ENCODE measurements at regions not wholly inside any gene's neighbourhood (a gene's known extent, or its start where the extent isn't known, plus 50 kb on each side); places are given as distances from the start of the nearest gene placed in this dataset.
A peak's percentile ranks its signal among the peaks of the same experiment; 100 is the strongest.

- DNase-seq, result no peak
Measured at GRCh38 chr2:61721382-61721781, 132.5 kb downstream of the FAM161A start.

GRCh38 chr2:61720911-61721310, 132.9 kb downstream of the FAM161A start:
- no peak for DNase-seq

GRCh38 chr2:61718965-61719364, 134.9 kb downstream of the FAM161A start:
- no peak for DNase-seq

GRCh38 chr2:61715506-61715905, 138.4 kb downstream of the FAM161A start:
- DNase-seq, result no peak

- DNase-seq, result no peak
Measured at GRCh38 chr2:61714210-61714609, 139.7 kb downstream of the FAM161A start.

GRCh38 chr2:61713457-61713856, 140.4 kb downstream of the FAM161A start:
- DNase-seq, result no peak

GRCh38 chr2:61712060-61712459, 141.8 kb downstream of the FAM161A start:
- DNase-seq, result no peak

GRCh38 chr2:61710711-61711110, 143.1 kb downstream of the FAM161A start:
- no peak for DNase-seq

GRCh38 chr2:61707984-61708852, 145.6 kb downstream of the FAM161A start:
- no peak for DNase-seq

- no peak for DNase-seq
Measured at GRCh38 chr2:61705625-61706024, 148.2 kb downstream of the FAM161A start.

GRCh38 chr2:61704364-61704763, 149.5 kb downstream of the FAM161A start:
- DNase-seq, result no peak

- DNase-seq, result no peak
Measured at GRCh38 chr2:61702088-61702467, 151.8 kb downstream of the FAM161A start.

- DNase-seq, result no peak
Measured at GRCh38 chr2:61700464-61700863, 153.4 kb downstream of the FAM161A start.

- DNase-seq, result peak; percentile 54
Measured at GRCh38 chr2:61694312-61695274, 156.4 kb upstream of the XPO1 start.

- no peak for DNase-seq
Measured at GRCh38 chr2:61693744-61694143, 155.6 kb upstream of the XPO1 start.

- no peak for DNase-seq
Measured at GRCh38 chr2:61690078-61690596, 152.0 kb upstream of the XPO1 start.

- DNase-seq, result no peak
Measured at GRCh38 chr2:61689568-61689967, 151.4 kb upstream of the XPO1 start.

GRCh38 chr2:61688369-61689334, 150.5 kb upstream of the XPO1 start:
- DNase-seq, result no peak

GRCh38 chr2:61679096-61679495, 140.9 kb upstream of the XPO1 start:
- no peak for DNase-seq

- no peak for DNase-seq
Measured at GRCh38 chr2:61677942-61678341, 139.8 kb upstream of the XPO1 start.

- DNase-seq, result no peak
Measured at GRCh38 chr2:61677306-61677705, 139.2 kb upstream of the XPO1 start.

- DNase-seq, result no peak
Measured at GRCh38 chr2:61675204-61675603, 137.0 kb upstream of the XPO1 start.

Data from DMS 273 treated with DMSO at 0.1 percent for 48 hours (cell line).